ENCODE measurements at regions not wholly inside any gene's neighbourhood (a gene's known extent, or its start where the extent isn't known, plus 50 kb on each side); places are given as distances from the start of the nearest gene placed in this dataset.

DNA sequence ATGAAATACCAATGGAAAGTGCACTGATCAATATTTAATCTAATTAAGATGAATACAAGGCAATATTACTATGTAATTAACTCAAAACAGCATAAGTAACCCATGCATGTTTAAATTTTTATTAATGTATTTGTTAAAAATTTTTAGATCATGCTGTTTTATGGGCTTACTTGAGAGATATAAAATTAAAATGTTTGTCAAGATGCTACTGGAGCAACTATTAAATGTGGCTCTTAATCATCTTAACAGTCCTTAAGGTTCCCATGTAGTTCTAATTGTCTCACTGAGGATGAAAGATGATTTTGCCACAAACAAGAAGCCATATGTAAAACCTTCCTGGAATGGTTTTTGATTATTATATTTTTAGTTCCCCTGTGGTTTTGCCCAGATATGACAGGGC is 897.1 kb downstream of the KCNMA1 start:
- DNase-seq (ENCODE audit: low spot score): no peak
- no peak for ATAC-seq
- POLR2A ChIA-PET: no interaction called here
- Mint-ChIP-seq H3K36me3 (no peaks in the 10 kb centered on the region), H3K27me3 (ENCODE audit: low read depth) (no peaks in the 10 kb centered on the region), H3K4me3 (no peak overlapping the region), H3K4me1 (peaks cover 13% of the 10 kb centered on the region), H3K9me3 (no peaks in the 10 kb centered on the region), H3K27ac (no peak overlapping the region)
- TF ChIP-seq ZNF396 (CRISPR knock-in tag; IDR thresholded peaks at IDR 0.05; ENCODE audit: borderline replicate concordance): no peak
- TF ChIP-seq RORB (CRISPR knock-in tag; IDR thresholded peaks at IDR 0.05): no peak
- no peak for TF ChIP-seq NR2C2 (CRISPR knock-in tag; IDR thresholded peaks at IDR 0.05)
- TF ChIP-seq, protein P1, sequence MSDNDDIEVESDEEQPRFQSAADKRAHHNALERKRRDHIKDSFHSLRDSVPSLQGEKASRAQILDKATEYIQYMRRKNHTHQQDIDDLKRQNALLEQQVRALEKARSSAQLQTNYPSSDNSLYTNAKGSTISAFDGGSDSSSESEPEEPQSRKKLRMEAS (CRISPR knock-in tag; IDR thresholded peaks at IDR 0.05): no peak
- TF ChIP-seq, protein P2, sequence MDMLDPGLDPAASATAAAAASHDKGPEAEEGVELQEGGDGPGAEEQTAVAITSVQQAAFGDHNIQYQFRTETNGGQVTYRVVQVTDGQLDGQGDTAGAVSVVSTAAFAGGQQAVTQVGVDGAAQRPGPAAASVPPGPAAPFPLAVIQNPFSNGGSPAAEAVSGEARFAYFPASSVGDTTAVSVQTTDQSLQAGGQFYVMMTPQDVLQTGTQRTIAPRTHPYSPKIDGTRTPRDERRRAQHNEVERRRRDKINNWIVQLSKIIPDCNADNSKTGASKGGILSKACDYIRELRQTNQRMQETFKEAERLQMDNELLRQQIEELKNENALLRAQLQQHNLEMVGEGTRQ (CRISPR knock-in tag; IDR thresholded peaks at IDR 0.05): no peak
- TF ChIP-seq NFYB (CRISPR knock-in tag; conservative IDR thresholded peaks at IDR 0.05; ENCODE audit: low read depth): no peak
- TF ChIP-seq CBFB (CRISPR knock-in tag; IDR thresholded peaks at IDR 0.05; ENCODE audit: low read depth): no peak
- TF ChIP-seq, protein P3, sequence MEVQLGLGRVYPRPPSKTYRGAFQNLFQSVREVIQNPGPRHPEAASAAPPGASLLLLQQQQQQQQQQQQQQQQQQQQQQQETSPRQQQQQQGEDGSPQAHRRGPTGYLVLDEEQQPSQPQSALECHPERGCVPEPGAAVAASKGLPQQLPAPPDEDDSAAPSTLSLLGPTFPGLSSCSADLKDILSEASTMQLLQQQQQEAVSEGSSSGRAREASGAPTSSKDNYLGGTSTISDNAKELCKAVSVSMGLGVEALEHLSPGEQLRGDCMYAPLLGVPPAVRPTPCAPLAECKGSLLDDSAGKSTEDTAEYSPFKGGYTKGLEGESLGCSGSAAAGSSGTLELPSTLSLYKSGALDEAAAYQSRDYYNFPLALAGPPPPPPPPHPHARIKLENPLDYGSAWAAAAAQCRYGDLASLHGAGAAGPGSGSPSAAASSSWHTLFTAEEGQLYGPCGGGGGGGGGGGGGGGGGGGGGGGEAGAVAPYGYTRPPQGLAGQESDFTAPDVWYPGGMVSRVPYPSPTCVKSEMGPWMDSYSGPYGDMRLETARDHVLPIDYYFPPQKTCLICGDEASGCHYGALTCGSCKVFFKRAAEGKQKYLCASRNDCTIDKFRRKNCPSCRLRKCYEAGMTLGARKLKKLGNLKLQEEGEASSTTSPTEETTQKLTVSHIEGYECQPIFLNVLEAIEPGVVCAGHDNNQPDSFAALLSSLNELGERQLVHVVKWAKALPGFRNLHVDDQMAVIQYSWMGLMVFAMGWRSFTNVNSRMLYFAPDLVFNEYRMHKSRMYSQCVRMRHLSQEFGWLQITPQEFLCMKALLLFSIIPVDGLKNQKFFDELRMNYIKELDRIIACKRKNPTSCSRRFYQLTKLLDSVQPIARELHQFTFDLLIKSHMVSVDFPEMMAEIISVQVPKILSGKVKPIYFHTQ (CRISPR knock-in tag; IDR thresholded peaks at IDR 0.05): no peak
- no peak for TF ChIP-seq ZNF232 (CRISPR knock-in tag; IDR thresholded peaks at IDR 0.05)
- TF ChIP-seq, protein P4, sequence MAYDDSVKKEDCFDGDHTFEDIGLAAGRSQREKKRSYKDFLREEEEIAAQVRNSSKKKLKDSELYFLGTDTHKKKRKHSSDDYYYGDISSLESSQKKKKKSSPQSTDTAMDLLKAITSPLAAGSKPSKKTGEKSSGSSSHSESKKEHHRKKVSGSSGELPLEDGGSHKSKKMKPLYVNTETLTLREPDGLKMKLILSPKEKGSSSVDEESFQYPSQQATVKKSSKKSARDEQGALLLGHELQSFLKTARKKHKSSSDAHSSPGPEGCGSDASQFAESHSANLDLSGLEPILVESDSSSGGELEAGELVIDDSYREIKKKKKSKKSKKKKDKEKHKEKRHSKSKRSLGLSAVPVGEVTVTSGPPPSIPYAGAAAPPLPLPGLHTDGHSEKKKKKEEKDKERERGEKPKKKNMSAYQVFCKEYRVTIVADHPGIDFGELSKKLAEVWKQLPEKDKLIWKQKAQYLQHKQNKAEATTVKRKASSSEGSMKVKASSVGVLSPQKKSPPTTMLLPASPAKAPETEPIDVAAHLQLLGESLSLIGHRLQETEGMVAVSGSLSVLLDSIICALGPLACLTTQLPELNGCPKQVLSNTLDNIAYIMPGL (CRISPR knock-in tag; IDR thresholded peaks at IDR 0.05): no peak
- TF ChIP-seq ETV6 (CRISPR knock-in tag; IDR thresholded peaks at IDR 0.05): no peak
- no peak for TF ChIP-seq ESRRA (CRISPR knock-in tag; IDR thresholded peaks at IDR 0.05; ENCODE audit: borderline replicate concordance)
- no peak for TF ChIP-seq CREM (CRISPR knock-in tag; IDR thresholded peaks at IDR 0.05)
- TF ChIP-seq TEAD4 (CRISPR knock-in tag; IDR thresholded peaks at IDR 0.05): no peak
- no peak for TF ChIP-seq CREB1 (CRISPR knock-in tag; IDR thresholded peaks at IDR 0.05)
- no peak for TF ChIP-seq ZNF121 (CRISPR knock-in tag; IDR thresholded peaks at IDR 0.05)
- CTCF ChIA-PET: no interaction called here

DNA sequence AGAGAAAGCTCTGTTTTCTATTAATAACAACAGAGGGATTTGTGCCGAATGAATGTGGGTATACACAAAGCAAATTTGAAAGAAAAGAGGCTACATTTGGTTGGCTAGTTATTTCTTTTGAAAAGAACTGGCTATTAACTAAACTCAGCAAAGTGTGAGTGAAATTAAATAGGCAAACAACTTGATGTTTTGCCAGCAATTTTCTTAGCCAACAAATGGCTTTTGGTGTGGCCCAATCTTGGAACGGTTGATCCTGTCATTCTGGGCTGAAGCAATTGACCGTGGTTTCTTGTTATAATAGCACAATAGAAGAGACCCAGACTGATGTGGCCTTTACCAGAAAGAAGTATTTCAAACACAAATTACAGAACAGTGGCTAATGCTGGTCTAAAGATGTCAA is 898.6 kb downstream of the KCNMA1 start:
- no peak for ATAC-seq
- H3K9me3 Mint-ChIP-seq: no peaks in the 10 kb centered on the region
- POLR2A ChIA-PET: no interaction called here
- H3K36me3 Mint-ChIP-seq: no peaks in the 10 kb centered on the region
- H3K27ac Mint-ChIP-seq: no peak overlapping the region
- CTCF ChIA-PET: no interaction called here
- no peak for DNase-seq (ENCODE audit: low spot score)
- H3K4me3 Mint-ChIP-seq: no peak overlapping the region
- H3K27me3 Mint-ChIP-seq (ENCODE audit: low read depth): no peaks in the 10 kb centered on the region
- H3K4me1 Mint-ChIP-seq: peaks cover 13% of the 10 kb centered on the region
- TF ChIP-seq FOXJ3 (CRISPR knock-in tag; IDR thresholded peaks at IDR 0.05; ENCODE audit: borderline replicate concordance) (no peak), FOXP1 (CRISPR knock-in tag; IDR thresholded peaks at IDR 0.05; ENCODE audit: borderline replicate concordance) (no peak), CREM (CRISPR knock-in tag; IDR thresholded peaks at IDR 0.05) (no peak), ETV6 (CRISPR knock-in tag; IDR thresholded peaks at IDR 0.05) (no peak), ESRRA (CRISPR knock-in tag; IDR thresholded peaks at IDR 0.05; ENCODE audit: borderline replicate concordance) (no peak)
- TF ChIP-seq, protein P5, sequence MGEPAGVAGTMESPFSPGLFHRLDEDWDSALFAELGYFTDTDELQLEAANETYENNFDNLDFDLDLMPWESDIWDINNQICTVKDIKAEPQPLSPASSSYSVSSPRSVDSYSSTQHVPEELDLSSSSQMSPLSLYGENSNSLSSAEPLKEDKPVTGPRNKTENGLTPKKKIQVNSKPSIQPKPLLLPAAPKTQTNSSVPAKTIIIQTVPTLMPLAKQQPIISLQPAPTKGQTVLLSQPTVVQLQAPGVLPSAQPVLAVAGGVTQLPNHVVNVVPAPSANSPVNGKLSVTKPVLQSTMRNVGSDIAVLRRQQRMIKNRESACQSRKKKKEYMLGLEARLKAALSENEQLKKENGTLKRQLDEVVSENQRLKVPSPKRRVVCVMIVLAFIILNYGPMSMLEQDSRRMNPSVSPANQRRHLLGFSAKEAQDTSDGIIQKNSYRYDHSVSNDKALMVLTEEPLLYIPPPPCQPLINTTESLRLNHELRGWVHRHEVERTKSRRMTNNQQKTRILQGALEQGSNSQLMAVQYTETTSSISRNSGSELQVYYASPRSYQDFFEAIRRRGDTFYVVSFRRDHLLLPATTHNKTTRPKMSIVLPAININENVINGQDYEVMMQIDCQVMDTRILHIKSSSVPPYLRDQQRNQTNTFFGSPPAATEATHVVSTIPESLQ (CRISPR knock-in tag; IDR thresholded peaks at IDR 0.05): no peak
- TF ChIP-seq, protein P6, sequence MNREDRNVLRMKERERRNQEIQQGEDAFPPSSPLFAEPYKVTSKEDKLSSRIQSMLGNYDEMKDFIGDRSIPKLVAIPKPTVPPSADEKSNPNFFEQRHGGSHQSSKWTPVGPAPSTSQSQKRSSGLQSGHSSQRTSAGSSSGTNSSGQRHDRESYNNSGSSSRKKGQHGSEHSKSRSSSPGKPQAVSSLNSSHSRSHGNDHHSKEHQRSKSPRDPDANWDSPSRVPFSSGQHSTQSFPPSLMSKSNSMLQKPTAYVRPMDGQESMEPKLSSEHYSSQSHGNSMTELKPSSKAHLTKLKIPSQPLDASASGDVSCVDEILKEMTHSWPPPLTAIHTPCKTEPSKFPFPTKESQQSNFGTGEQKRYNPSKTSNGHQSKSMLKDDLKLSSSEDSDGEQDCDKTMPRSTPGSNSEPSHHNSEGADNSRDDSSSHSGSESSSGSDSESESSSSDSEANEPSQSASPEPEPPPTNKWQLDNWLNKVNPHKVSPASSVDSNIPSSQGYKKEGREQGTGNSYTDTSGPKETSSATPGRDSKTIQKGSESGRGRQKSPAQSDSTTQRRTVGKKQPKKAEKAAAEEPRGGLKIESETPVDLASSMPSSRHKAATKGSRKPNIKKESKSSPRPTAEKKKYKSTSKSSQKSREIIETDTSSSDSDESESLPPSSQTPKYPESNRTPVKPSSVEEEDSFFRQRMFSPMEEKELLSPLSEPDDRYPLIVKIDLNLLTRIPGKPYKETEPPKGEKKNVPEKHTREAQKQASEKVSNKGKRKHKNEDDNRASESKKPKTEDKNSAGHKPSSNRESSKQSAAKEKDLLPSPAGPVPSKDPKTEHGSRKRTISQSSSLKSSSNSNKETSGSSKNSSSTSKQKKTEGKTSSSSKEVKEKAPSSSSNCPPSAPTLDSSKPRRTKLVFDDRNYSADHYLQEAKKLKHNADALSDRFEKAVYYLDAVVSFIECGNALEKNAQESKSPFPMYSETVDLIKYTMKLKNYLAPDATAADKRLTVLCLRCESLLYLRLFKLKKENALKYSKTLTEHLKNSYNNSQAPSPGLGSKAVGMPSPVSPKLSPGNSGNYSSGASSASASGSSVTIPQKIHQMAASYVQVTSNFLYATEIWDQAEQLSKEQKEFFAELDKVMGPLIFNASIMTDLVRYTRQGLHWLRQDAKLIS (CRISPR knock-in tag; IDR thresholded peaks at IDR 0.05; ENCODE audit: borderline replicate concordance): no peak
- TF ChIP-seq, protein P7, sequence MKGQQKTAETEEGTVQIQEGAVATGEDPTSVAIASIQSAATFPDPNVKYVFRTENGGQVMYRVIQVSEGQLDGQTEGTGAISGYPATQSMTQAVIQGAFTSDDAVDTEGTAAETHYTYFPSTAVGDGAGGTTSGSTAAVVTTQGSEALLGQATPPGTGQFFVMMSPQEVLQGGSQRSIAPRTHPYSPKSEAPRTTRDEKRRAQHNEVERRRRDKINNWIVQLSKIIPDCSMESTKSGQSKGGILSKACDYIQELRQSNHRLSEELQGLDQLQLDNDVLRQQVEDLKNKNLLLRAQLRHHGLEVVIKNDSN (CRISPR knock-in tag; IDR thresholded peaks at IDR 0.05): no peak

Data from WTC11 (cell line).